ENCODE measurements at regions not wholly inside any gene's neighbourhood (a gene's known extent, or its start where the extent isn't known, plus 50 kb on each side); places are given as distances from the start of the nearest gene placed in this dataset.

GRCh38 chr5:118007262-118007661, 981.1 kb downstream of the DTWD2 start:
- no peak for DNase-seq (ENCODE audit: low read depth)
- no peak overlapping the region for H3K4me3 ChIP-seq (ENCODE audit: low read depth, low read length)
- TF ChIP-seq, protein P1, sequence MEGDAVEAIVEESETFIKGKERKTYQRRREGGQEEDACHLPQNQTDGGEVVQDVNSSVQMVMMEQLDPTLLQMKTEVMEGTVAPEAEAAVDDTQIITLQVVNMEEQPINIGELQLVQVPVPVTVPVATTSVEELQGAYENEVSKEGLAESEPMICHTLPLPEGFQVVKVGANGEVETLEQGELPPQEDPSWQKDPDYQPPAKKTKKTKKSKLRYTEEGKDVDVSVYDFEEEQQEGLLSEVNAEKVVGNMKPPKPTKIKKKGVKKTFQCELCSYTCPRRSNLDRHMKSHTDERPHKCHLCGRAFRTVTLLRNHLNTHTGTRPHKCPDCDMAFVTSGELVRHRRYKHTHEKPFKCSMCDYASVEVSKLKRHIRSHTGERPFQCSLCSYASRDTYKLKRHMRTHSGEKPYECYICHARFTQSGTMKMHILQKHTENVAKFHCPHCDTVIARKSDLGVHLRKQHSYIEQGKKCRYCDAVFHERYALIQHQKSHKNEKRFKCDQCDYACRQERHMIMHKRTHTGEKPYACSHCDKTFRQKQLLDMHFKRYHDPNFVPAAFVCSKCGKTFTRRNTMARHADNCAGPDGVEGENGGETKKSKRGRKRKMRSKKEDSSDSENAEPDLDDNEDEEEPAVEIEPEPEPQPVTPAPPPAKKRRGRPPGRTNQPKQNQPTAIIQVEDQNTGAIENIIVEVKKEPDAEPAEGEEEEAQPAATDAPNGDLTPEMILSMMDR (IDR thresholded peaks at IDR 0.05; ENCODE audit: low read depth, low read length, missing control alignments), result no peak

- no peak for DNase-seq (ENCODE audit: low read depth)
- TF ChIP-seq, protein P1 (IDR thresholded peaks at IDR 0.05; ENCODE audit: low read depth, low read length, missing control alignments), result no peak
- no peak overlapping the region for H3K4me3 ChIP-seq (ENCODE audit: low read depth, low read length)
Observed at GRCh38 chr5:118006219-118006618, 982.1 kb downstream of the DTWD2 start.

DNA sequence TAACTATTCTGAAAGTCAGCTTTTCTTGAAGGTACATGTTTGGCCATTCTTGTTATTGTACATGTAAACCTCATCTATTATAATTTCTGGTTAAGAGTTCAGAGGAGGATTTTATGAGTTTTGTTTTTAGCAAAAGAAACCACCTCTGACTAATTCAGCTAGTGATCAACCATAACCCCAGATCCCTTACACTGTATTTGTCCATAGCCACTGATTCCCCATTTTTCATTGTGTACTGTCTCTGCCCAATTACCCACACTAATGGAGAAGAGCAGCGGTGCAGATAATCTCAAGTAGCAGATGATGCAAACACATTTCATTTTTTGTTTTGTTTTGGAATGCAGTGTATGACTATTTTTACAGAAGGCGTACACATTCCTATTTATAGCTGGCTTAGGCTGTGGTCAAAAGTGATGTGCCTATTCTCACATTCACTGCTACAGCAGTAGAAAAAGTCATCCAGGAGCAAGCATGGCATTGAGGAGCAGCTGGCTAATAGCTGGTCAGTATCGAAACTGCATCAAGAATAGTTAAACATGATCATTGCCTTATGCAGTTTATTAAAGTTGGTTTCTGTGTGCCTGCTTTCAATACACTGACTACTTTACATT, 988.3 kb downstream of the DTWD2 start:
- DNase-seq (ENCODE audit: low read depth), result no peak
- H3K4me3 ChIP-seq (ENCODE audit: low read depth, low read length), result no peak overlapping the region
- TF ChIP-seq, protein P1 (IDR thresholded peaks at IDR 0.05; ENCODE audit: low read depth, low read length, missing control alignments), result no peak

GRCh38 chr5:117982691-117983090, 1005.7 kb downstream of the DTWD2 start:
- TF ChIP-seq, protein P1 (IDR thresholded peaks at IDR 0.05; ENCODE audit: low read depth, low read length, missing control alignments), result no peak
- no peak overlapping the region for H3K4me3 ChIP-seq (ENCODE audit: low read depth, low read length)
- no peak for DNase-seq (ENCODE audit: low read depth)

GRCh38 chr5:117973785-117974184, 1014.6 kb downstream of the DTWD2 start:
- TF ChIP-seq, protein P1 (IDR thresholded peaks at IDR 0.05; ENCODE audit: low read depth, low read length, missing control alignments), result no peak
- DNase-seq (ENCODE audit: low read depth), result no peak
- no peak overlapping the region for H3K4me3 ChIP-seq (ENCODE audit: low read depth, low read length)

DNA sequence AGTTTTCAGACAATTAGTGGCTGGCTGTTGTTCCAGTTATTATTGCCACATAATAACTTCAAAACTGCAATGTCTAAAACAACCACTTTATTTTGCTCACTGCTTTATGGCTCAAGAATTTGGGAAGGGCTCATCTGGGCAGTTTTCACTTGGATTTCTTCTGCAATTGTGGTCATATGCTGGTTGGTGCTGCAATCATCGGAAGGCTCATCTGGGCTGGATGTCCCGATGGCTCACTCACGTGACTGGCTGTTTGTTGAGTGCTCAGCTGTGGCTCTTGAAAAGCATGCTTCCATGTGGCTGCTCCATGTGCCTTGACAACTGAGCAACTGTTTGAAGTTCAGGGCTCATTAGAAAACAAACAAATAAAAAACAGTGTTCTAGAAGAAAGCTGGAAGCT, 1032.5 kb downstream of the DTWD2 start:
- H3K4me3 ChIP-seq (ENCODE audit: low read depth, low read length), result no peak overlapping the region
- no peak for DNase-seq (ENCODE audit: low read depth)
- TF ChIP-seq, protein P1 (IDR thresholded peaks at IDR 0.05; ENCODE audit: low read depth, low read length, missing control alignments), result no peak

- DNase-seq (ENCODE audit: low read depth), result no peak
- H3K4me3 ChIP-seq (ENCODE audit: low read depth, low read length), result no peak overlapping the region
- TF ChIP-seq, protein P1 (IDR thresholded peaks at IDR 0.05; ENCODE audit: low read depth, low read length, missing control alignments), result no peak
Observed at GRCh38 chr5:117954331-117954730, 1034.0 kb downstream of the DTWD2 start.
